DOHH2 (cell line): ENCODE measurements at regions not wholly inside any gene's neighbourhood (a gene's known extent, or its start where the extent isn't known, plus 50 kb on each side); places are given as distances from the start of the nearest gene placed in this dataset.

Source experiments
- H3F3A ChIP-seq: fragments of 200-600 bp; sonication (generic), shearing (Covaris generic); 2 replicates; pipeline ENCODE4 v1.6.0; 2016; ENCODE audit warnings: antibody characterized with exemption, mild to moderate bottlenecking; ENCODE audit not compliant: control insufficient read depth, insufficient read depth
- H3K27ac ChIP-seq: fragments of 200-600 bp; sonication (generic); 2 replicates; pipeline ENCODE4 v1.5.1; 2014; ENCODE audit warnings: low read depth, mild to moderate bottlenecking, low read length, moderate library complexity
- H3K27me3 ChIP-seq: fragments of 200-600 bp; sonication (generic); 2 replicates; pipeline ENCODE4 v1.6.1; 2014; ENCODE audit warnings: mild to moderate bottlenecking, low read length, mixed read lengths; ENCODE audit not compliant: control insufficient read depth
- H3K36me3 ChIP-seq: fragments of 200-600 bp; sonication (generic); 2 replicates; pipeline ENCODE4 v1.6.1; 2014; ENCODE audit warnings: mild to moderate bottlenecking, low read length, moderate library complexity, mixed read lengths; ENCODE audit not compliant: control insufficient read depth
- H3K4me1 ChIP-seq: fragments of 200-600 bp; sonication (generic); 2 replicates; pipeline ENCODE4 v1.6.1; 2014; ENCODE audit warnings: mild to moderate bottlenecking, low read length, mixed read lengths; ENCODE audit not compliant: control insufficient read depth
- H3K4me2 ChIP-seq: fragments of 200-600 bp; sonication (generic); 2 replicates; pipeline ENCODE4 v1.6.0; 2014; ENCODE audit warnings: mild to moderate bottlenecking, low read length, moderate library complexity
- H3K4me3 ChIP-seq: fragments of 200-600 bp; sonication (generic); 2 replicates; pipeline ENCODE4 v1.5.1; 2014; ENCODE audit warnings: mild to moderate bottlenecking, low read length, mixed read lengths
- H3K79me2 ChIP-seq: fragments of 200-600 bp; sonication (generic); 2 replicates; pipeline ENCODE4 v1.6.1; 2014; ENCODE audit warnings: mild to moderate bottlenecking, low read length, mixed read lengths; ENCODE audit not compliant: control insufficient read depth
- H3K9me2 ChIP-seq: fragments of 200-600 bp; sonication (generic); replicated peaks from 2 replicates; pipeline ENCODE4 v1.6.1; 2014; ENCODE audit warnings: mild to moderate bottlenecking, low read length, mixed read lengths; ENCODE audit not compliant: control insufficient read depth
- H3K9me3 ChIP-seq: fragments of 200-600 bp; sonication (generic); 2 replicates; pipeline ENCODE4 v1.6.1; 2014; ENCODE audit warnings: antibody characterized with exemption, low read length, mixed read lengths; ENCODE audit not compliant: control insufficient read depth, insufficient read depth
- H4K20me1 ChIP-seq: fragments of 200-600 bp; sonication (generic); 2 replicates; pipeline ENCODE4 v1.6.0; 2014; ENCODE audit warnings: low read depth, mild to moderate bottlenecking, antibody characterized with exemption, low read length, moderate library complexity; ENCODE audit not compliant: control insufficient read depth, insufficient read depth
- EZH2phosphoT487 ChIP-seq: fragments of 200-600 bp; sonication (generic); IDR thresholded peaks from 2 replicates; pipeline ENCODE4 v1.6.1; 2017; ENCODE audit warnings: borderline replicate concordance, mild to moderate bottlenecking, antibody characterized with exemption, low read length, moderate library complexity, mixed read lengths
- TF ChIP-seq, protein P1 (sequence below): fragments of 200-600 bp; sonication (generic); IDR thresholded peaks from one replicate; pipeline ENCODE4 v1.5.1; 2014; ENCODE audit warnings: antibody characterized with exemption, mild to moderate bottlenecking, low read depth, low read length; ENCODE audit not compliant: poor library complexity, severe bottlenecking

DNA sequence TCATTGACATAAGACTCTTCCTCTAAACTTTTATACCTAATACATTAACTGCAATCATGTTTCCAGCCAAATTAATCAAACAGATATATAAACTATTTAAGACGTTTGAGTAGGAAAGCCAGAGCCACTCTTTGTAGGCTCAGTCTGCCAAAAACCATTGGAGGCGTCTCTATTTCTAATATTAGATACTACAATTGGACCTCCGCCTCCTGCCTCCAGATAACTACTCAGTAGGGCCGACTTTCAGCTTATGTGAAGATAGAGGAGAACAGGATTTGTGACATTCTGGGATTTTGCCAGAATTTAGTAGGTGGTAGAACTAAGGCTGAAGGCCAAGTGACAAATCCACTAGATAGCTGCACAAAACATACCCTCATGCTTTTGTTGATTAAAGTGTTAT lies 463.0 kb downstream of the CETN3 start:
- Histone ChIP-seq H3K27me3 (no peaks in the 10 kb centered on the region), H3K4me2 (no peak overlapping the region), H3K36me3 (no peaks in the 10 kb centered on the region), H3K4me3 (no peak overlapping the region), H3K4me1 (no peaks in the 10 kb centered on the region), H3K9me3 (no peaks in the 10 kb centered on the region), H3F3A (no peaks in the 10 kb centered on the region), H3K27ac (no peak overlapping the region), H3K79me2 (no peaks in the 10 kb centered on the region), H4K20me1 (no peaks in the 10 kb centered on the region), H3K9me2 (no peaks in the 10 kb centered on the region)
- TF ChIP-seq, protein P1, sequence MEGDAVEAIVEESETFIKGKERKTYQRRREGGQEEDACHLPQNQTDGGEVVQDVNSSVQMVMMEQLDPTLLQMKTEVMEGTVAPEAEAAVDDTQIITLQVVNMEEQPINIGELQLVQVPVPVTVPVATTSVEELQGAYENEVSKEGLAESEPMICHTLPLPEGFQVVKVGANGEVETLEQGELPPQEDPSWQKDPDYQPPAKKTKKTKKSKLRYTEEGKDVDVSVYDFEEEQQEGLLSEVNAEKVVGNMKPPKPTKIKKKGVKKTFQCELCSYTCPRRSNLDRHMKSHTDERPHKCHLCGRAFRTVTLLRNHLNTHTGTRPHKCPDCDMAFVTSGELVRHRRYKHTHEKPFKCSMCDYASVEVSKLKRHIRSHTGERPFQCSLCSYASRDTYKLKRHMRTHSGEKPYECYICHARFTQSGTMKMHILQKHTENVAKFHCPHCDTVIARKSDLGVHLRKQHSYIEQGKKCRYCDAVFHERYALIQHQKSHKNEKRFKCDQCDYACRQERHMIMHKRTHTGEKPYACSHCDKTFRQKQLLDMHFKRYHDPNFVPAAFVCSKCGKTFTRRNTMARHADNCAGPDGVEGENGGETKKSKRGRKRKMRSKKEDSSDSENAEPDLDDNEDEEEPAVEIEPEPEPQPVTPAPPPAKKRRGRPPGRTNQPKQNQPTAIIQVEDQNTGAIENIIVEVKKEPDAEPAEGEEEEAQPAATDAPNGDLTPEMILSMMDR, result no peak
- TF ChIP-seq EZH2phosphoT487, result no peak

DNA sequence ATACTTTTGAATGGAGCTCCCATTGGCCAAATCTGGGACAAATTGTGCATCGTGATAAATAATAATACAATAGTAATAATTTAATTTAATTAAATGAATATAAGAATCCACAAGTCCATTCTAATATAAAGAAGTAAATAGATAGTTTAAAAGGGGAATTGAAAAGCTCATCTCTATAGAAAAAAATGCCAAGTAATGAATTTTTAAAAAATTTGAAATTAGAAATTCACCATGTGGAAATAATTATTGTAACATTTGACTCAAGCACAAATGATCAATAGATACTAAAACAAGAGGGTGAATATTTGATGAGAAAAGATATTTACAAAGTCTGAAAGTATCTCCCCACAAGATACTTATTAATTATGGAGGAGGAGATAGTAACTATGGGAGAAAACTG lies 467.4 kb downstream of the CETN3 start:
- H3F3A ChIP-seq, result no peaks in the 10 kb centered on the region
- no peaks in the 10 kb centered on the region for H3K36me3 ChIP-seq
- no peak overlapping the region for H3K27ac ChIP-seq
- H3K79me2 ChIP-seq, result no peaks in the 10 kb centered on the region
- H3K9me3 ChIP-seq, result no peaks in the 10 kb centered on the region
- no peak overlapping the region for H3K4me3 ChIP-seq
- H3K4me2 ChIP-seq, result no peak overlapping the region
- H3K9me2 ChIP-seq, result no peaks in the 10 kb centered on the region
- TF ChIP-seq, protein P1, result no peak
- TF ChIP-seq EZH2phosphoT487, result no peak
- H4K20me1 ChIP-seq, result no peaks in the 10 kb centered on the region
- no peaks in the 10 kb centered on the region for H3K4me1 ChIP-seq
- no peaks in the 10 kb centered on the region for H3K27me3 ChIP-seq

DNA sequence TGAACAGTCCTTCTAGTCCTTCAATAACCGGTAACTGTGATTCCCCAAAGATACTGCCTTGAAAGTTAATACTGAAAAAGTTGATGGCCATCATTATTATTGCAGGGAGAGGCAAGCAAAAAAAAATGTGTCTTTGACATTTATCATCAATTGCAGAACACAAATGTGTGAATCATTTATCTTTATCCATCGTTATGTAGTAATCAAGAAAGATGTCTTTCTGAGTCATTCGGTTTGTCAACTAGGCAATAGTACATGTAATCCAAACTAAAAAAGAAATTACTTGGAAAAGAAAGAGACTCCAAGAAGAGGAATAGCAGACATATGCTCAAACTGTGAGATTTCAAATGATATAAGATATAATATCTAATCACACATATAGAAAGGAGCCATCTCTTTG lies 473.0 kb downstream of the CETN3 start:
- Histone ChIP-seq H3F3A (no peaks in the 10 kb centered on the region), H3K4me1 (no peaks in the 10 kb centered on the region), H4K20me1 (no peaks in the 10 kb centered on the region), H3K36me3 (no peaks in the 10 kb centered on the region), H3K27me3 (no peaks in the 10 kb centered on the region), H3K27ac (no peak overlapping the region), H3K9me3 (no peaks in the 10 kb centered on the region), H3K79me2 (no peaks in the 10 kb centered on the region), H3K4me2 (no peak overlapping the region), H3K4me3 (no peak overlapping the region), H3K9me2 (no peaks in the 10 kb centered on the region)
- TF ChIP-seq, protein P1, result no peak
- no peak for TF ChIP-seq EZH2phosphoT487

DNA sequence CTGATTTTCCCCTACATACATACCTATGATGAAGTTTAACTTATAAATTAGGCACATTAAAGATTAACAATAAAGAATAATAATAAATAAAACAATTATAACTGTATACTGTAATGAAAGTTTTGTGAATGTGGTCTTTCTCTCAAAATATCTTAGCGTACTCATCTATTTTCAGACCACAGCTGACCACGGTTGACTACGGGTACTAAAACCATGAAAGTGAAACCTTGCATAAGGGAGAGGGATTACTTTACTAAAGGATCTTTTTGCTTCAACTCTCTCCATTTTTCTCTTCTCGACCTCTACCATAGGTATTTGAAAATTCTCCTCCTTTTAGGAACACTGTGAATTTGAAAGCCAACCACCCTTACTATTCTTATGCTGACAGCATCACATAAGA lies 475.5 kb downstream of the CETN3 start:
- no peak for TF ChIP-seq EZH2phosphoT487
- TF ChIP-seq, protein P1, result no peak
- Histone ChIP-seq H3F3A (no peaks in the 10 kb centered on the region), H3K4me3 (no peak overlapping the region), H3K9me3 (no peaks in the 10 kb centered on the region), H3K27ac (no peak overlapping the region), H3K36me3 (no peaks in the 10 kb centered on the region), H3K79me2 (no peaks in the 10 kb centered on the region), H4K20me1 (no peaks in the 10 kb centered on the region), H3K4me1 (no peaks in the 10 kb centered on the region), H3K27me3 (0 out of 2 replicates have a peak, but pooled peaks cover 3% of the 10 kb centered on the region), H3K9me2 (no peaks in the 10 kb centered on the region), H3K4me2 (no peak overlapping the region)
